Upper lobe of left lung (tissue), 4 donors: ENCODE measurements at regions not wholly inside any gene's neighbourhood (a gene's known extent, or its start where the extent isn't known, plus 50 kb on each side); places are given as distances from the start of the nearest gene placed in this dataset.

Experiments used
- EP300 ChIP-seq, 4 donors: sonication (generic); formaldehyde crosslinking; IDR thresholded peaks; one replicate each; pipeline ENCODE4 v1.5.1; 2017; ENCODE audit warnings: antibody characterized with exemption in 4 of 4, control low read depth in 2 of 4
- POLR2A ChIP-seq, 4 donors: fragments of 450-650 bp; IDR thresholded peaks; one replicate each; pipeline ENCODE4 v1.5.1; 2016 to 2017; ENCODE audit warnings: antibody characterized with exemption in 4 of 4, mild to moderate bottlenecking in 2 of 4
- TF ChIP-seq, protein P1 (sequence below), 6 experiments: fragments of 450-650 bp in 4 of 6; fragments of 200-600 bp in 2 of 6; sonication (generic) in 2 of 6; IDR thresholded peaks; one replicate each; pipeline ENCODE4 v1.5.1; 2016 to 2019; ENCODE audit warnings: antibody characterized with exemption in 6 of 6

DNA sequence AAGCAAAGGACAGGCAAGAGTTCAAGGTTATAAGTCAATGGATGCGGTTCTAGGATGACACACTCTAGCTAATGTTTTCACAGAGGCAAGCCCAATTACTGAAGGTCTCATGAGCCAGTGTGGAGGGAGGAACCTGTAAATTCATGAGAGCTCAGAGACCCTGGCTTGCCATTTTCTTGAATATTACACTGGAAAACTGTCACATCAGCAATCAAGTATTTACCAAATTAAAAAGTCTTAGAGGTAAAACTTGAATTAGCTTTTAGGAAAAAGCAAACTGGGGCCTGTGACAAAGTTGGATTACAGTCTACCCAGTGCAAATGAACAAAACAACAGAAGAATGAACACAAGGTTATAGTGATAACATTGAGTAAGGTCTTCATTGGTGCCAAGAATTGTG lies 636.9 kb upstream of the TLE4 start:
- TF ChIP-seq, protein P1, sequence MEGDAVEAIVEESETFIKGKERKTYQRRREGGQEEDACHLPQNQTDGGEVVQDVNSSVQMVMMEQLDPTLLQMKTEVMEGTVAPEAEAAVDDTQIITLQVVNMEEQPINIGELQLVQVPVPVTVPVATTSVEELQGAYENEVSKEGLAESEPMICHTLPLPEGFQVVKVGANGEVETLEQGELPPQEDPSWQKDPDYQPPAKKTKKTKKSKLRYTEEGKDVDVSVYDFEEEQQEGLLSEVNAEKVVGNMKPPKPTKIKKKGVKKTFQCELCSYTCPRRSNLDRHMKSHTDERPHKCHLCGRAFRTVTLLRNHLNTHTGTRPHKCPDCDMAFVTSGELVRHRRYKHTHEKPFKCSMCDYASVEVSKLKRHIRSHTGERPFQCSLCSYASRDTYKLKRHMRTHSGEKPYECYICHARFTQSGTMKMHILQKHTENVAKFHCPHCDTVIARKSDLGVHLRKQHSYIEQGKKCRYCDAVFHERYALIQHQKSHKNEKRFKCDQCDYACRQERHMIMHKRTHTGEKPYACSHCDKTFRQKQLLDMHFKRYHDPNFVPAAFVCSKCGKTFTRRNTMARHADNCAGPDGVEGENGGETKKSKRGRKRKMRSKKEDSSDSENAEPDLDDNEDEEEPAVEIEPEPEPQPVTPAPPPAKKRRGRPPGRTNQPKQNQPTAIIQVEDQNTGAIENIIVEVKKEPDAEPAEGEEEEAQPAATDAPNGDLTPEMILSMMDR (IDR thresholded peaks at IDR 0.05): no peak
- TF ChIP-seq EP300 (IDR thresholded peaks at IDR 0.05) (no peak), POLR2A (IDR thresholded peaks at IDR 0.05) (no peak)
